MG63 (cell line): ENCODE measurements at regions not wholly inside any gene's neighbourhood (a gene's known extent, or its start where the extent isn't known, plus 50 kb on each side); places are given as distances from the start of the nearest gene placed in this dataset.
A peak's percentile ranks its signal among the peaks of the same experiment; 100 is the strongest.

ENCODE experiments used
- DNase-seq: peaks from one replicate; pipeline ENCODE4 v3.0.0-alpha.2; 2020
- H3K27me3 ChIP-seq: fragments of 250-450 bp; sonication (Bioruptor Pico); 2 replicates; pipeline ENCODE4 v1.5.1; 2020; ENCODE audit warnings: mild to moderate bottlenecking, moderate library complexity
- H3K36me3 ChIP-seq: fragments of 250-450 bp; sonication (Bioruptor Pico); 2 replicates; pipeline ENCODE4 v1.5.1; 2020; ENCODE audit warnings: mild to moderate bottlenecking, moderate library complexity
- H3K4me3 ChIP-seq: fragments of 250-450 bp; sonication (Bioruptor Pico); 2 replicates; pipeline ENCODE4 v1.5.1; 2020; ENCODE audit warnings: mild to moderate bottlenecking, moderate library complexity
- H3K9me3 ChIP-seq: fragments of 250-450 bp; sonication (Bioruptor Pico); 2 replicates; pipeline ENCODE4 v1.5.1; 2020; ENCODE audit warnings: mild to moderate bottlenecking, moderate library complexity

DNA sequence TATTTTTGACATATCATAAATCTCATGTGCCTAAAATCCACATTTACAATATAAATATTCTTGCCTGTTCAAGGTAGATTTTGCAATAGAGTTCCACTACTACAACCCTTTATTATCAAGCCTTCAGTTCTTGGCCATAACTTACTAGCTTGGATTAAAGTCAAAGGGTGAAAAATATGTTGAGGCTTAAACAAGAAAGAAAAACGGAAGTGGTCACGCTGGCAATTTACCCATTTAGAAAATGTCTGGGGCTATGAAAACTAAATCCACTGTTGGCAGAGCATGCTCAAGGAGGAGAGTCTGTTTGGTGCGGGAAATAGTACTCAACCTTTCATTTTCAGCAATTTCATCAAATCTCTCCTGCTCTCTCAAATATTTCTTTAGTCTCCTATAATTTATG is 209.8 kb upstream of the RHOBTB1 start:
- Histone ChIP-seq H3K36me3 (no peaks in the 10 kb centered on the region), H3K4me3 (no peak overlapping the region), H3K9me3 (no peaks in the 10 kb centered on the region), H3K27me3 (no peaks in the 10 kb centered on the region)
- DNase-seq = peak; percentile 17

DNA sequence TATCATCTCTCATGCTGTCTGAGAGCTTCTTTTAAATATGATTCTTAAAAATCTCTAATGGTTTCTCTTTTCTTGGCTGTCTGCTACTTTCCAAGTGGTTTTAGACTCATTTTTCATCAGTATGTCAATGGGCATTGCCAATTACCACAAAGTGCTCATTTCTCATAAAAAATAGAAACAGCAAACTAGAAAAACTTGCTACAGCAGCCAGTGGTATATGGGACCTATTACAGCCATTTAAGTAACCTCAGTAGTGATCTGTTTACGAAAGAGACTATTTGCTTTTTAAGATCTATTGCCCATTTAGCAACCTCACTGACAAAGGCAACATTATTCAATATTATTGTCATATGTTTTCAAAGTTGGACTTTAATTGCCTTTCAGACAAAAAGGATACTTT is 207.1 kb upstream of the RHOBTB1 start:
- no peak overlapping the region for H3K4me3 ChIP-seq
- no peaks in the 10 kb centered on the region for H3K36me3 ChIP-seq
- no peaks in the 10 kb centered on the region for H3K9me3 ChIP-seq
- no peak for DNase-seq
- no peaks in the 10 kb centered on the region for H3K27me3 ChIP-seq

DNA sequence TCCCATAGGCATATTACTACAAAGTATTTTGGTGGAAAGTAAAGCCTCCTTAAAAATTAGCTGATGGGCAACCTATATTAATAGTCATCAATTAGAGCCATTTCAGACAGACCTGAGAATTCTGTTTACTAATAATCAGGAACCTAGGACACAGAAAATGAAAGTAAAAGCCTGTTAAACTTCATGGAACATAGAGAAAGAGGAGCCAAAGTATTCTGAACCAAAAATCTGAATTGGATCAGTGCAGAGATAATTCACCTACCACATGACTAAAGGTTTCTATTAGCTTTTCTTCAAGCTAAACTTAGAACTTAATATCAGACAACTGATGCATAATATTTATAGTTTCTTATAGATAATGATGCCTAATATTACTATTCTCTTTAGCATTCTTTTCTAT is 204.5 kb upstream of the RHOBTB1 start:
- no peak for DNase-seq
- H3K27me3 ChIP-seq = no peaks in the 10 kb centered on the region
- no peak overlapping the region for H3K4me3 ChIP-seq
- H3K36me3 ChIP-seq = no peaks in the 10 kb centered on the region
- no peaks in the 10 kb centered on the region for H3K9me3 ChIP-seq

DNA sequence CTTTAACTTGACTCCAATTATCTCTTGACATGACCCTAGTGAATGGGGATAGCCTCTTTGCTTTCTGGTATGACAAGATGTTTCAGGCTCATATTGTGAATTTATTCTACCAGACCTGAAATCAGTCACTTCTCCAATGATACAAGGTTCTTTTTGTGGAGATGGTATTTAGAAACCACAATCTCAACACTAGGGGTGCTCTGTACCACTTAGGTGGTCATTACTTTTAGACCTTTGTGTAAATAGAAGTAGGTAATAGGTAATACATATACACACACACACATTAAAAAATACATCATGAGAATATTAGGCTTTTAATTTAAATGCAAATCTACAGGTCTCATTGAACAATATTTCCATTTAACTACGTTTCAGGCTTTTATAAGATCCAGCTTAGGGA is 199.0 kb upstream of the RHOBTB1 start:
- H3K9me3 ChIP-seq = 0 out of 2 replicates have a peak, but pooled peaks cover 2% of the 10 kb centered on the region
- H3K4me3 ChIP-seq = no peak overlapping the region
- H3K36me3 ChIP-seq = no peaks in the 10 kb centered on the region
- H3K27me3 ChIP-seq = no peaks in the 10 kb centered on the region
- no peak for DNase-seq

DNA sequence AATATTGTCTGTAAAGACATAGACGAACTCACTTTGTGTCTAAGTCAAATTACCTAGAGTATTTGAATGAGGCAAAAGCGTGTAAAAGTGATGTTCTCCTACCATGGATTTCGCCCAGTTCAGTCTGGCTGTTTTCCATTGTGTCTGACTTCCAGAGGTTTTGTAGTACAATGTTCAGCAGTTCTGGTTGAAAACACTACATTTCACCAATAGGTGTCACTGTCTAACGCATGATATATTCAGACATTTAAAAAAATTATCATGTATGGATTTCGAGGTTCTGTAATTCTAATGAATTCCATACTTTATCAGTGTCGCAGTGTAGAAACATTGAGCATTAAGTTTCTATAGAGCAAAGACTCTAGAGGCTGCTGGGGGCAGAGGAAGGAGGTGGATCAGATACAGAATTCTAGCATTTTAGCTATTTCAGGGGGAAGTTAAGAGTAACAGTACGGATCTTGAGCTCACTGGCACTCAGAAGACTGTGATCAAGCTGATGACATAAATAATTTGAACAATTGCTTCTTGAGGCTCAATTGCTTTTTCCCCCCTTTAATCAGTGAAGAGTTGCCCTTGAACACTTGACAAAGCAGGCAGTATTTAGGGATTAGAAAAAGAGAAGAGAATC is 196.9 kb upstream of the RHOBTB1 start:
- no peaks in the 10 kb centered on the region for H3K36me3 ChIP-seq
- H3K27me3 ChIP-seq = no peaks in the 10 kb centered on the region
- 0 out of 2 replicates have a peak, but pooled peaks cover 2% of the 10 kb centered on the region for H3K9me3 ChIP-seq
- H3K4me3 ChIP-seq = no peak overlapping the region
- peak; percentile 34 for DNase-seq

DNA sequence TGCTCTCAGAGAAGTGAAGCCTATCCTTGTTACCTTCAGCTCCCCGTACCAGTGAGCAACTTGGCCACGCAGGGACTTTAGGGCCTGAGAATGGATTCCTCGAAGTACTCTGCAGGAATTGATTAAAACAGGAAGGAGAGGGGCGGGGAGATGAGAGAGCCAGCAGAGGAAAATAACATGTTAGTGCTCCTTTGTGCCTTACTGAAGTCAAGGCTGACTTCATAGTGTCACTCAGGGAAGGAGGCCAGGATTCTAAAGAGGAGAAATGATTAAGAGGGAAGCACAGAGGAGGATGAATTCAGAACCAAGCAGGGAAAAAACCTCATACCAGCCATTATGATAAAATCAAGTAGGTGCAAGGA is 195.6 kb upstream of the RHOBTB1 start:
- Histone ChIP-seq H3K4me3 (no peak overlapping the region), H3K36me3 (no peaks in the 10 kb centered on the region), H3K27me3 (no peaks in the 10 kb centered on the region), H3K9me3 (0 out of 2 replicates have a peak, but pooled peaks cover 2% of the 10 kb centered on the region)
- DNase-seq = no peak

DNA sequence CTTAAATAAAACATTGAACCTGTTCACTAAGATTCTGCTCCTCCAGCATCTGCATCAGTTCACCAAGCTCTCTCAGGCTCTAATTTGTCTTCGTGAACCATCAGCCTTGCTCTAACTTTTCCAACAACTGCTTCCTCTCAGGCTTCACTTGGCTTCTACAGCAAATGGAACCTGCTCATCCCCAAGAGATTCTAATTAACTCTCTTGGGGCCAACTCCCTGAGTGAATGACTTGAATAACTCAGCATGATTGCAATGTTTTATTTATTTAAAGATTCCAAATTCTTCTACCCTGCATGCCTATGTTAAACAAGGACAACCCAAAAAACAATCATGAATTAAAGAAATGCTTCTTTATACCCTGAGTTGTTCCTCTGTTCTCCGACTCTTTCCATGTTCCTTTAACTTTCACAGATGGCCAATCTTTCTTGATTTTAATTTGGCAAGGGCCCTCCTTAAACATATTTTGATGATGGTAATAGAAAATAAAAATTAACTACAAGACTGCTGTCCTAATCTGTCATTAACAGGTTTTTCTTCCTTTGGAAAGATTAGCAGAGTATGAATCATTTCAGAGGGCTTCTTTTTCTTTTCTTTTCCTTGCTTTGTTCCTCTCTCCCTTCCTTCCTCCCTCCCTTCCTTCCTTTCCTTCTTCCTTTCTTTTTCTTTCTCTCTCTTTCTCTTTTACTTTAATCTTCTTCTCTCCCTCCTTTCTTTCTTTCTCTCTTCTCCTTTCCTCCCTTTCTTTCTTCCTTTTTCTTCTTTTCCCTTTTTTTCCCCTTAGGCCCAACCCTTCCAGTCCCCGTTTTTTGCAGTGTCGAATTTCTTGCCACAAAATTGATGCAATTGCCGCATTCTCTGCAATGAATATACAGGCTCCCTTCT is 195.0 kb upstream of the RHOBTB1 start:
- Histone ChIP-seq H3K4me3 (no peak overlapping the region), H3K36me3 (no peaks in the 10 kb centered on the region), H3K27me3 (no peaks in the 10 kb centered on the region), H3K9me3 (0 out of 2 replicates have a peak, but pooled peaks cover 2% of the 10 kb centered on the region)
- DNase-seq = no peak

DNA sequence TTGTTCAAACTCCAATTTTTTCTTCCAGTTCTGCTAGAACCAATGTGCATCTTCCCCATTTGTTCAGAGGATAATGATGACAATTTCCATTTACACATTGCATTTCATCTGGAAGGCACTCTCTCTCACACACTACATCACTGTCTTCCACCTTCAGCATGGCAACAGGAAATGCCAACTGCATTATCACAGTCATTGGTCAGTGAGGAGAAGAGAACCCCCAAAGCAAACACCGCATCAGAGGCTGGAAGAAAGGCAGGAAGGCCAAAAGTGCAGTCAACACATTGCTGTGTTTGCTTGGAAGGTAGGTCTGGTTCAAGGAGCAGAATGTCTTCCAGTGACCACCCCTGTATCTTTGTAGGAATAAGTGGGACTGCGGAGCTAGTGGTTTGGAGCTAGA is 192.2 kb upstream of the RHOBTB1 start:
- no peak overlapping the region for H3K4me3 ChIP-seq
- peak; percentile 10 for DNase-seq

DNA sequence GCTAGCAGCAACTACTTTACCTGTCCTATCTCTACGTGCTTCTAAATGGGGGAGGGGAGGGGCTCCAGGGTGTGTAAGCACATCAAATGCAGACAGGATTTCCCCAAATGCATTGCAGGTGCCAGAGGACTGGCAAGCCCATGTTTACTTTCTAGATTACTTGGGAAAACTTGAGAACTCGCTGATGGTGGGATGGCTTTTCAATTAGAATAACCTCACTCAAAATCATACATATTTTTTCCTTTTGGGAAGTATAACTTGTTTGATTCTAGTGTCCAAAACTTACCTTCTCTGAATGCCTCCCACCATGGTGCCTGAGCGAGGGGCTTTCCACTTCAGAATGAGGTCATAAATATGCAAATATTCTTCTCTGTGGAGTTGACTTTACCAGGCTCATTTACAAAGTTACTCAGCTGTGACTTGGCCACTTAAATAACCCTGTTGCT is 191.3 kb upstream of the RHOBTB1 start:
- Histone ChIP-seq H3K9me3 (0 out of 2 replicates have a peak, but pooled peaks cover 2% of the 10 kb centered on the region), H3K27me3 (no peaks in the 10 kb centered on the region), H3K4me3 (no peak overlapping the region), H3K36me3 (no peaks in the 10 kb centered on the region)
- no peak for DNase-seq

More for the DNA sequence above, 192.2 kb upstream of the RHOBTB1 start:
- 0 out of 2 replicates have a peak, but pooled peaks cover 2% of the 10 kb centered on the region for H3K9me3 ChIP-seq
- no peaks in the 10 kb centered on the region for H3K27me3 ChIP-seq
- H3K36me3 ChIP-seq = no peaks in the 10 kb centered on the region

DNA sequence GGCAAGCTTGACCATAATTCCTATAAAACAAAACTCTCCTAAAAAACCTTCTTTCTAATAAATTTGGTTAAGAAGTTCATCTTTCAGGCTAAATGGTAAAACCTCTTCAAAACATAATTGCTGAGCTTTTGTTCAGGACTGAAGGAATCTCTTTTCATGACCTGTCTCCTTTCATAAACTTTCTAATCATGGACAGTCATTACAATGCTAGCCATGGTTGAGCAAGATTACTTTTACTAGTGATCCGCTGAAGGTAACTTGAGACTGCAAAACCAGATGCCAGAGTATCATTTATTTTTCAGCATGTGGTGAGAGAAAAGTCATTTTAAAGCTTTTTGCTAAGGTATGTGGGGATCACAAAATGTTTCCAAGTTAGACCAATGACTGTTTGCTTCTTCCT is 186.4 kb upstream of the RHOBTB1 start:
- no peak overlapping the region for H3K4me3 ChIP-seq
- H3K9me3 ChIP-seq = 0 out of 2 replicates have a peak, but pooled peaks cover 2% of the 10 kb centered on the region
- H3K27me3 ChIP-seq = no peaks in the 10 kb centered on the region
- DNase-seq = no peak
- H3K36me3 ChIP-seq = no peaks in the 10 kb centered on the region

DNA sequence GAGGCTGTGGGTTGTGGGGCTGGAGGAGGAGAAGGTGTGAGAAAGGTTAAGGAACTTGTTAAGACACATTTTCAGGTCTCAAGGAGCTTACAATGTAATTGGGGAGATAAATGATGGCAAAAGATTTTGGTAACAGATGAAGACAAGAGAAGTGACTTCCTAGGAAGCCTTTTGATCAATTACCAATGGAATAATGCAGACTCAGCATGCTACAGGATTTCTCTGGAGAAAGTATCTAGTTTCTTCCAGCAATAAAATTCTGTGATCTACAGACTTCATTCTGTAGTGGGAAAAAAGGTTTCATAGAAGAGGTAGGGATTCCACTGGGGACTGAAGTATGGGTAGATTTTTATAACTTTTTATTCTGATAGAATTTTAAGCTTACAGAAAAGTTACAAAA is 184.2 kb upstream of the RHOBTB1 start:
- Histone ChIP-seq H3K4me3 (no peak overlapping the region), H3K9me3 (no peaks in the 10 kb centered on the region), H3K27me3 (no peaks in the 10 kb centered on the region), H3K36me3 (no peaks in the 10 kb centered on the region)
- no peak for DNase-seq

DNA sequence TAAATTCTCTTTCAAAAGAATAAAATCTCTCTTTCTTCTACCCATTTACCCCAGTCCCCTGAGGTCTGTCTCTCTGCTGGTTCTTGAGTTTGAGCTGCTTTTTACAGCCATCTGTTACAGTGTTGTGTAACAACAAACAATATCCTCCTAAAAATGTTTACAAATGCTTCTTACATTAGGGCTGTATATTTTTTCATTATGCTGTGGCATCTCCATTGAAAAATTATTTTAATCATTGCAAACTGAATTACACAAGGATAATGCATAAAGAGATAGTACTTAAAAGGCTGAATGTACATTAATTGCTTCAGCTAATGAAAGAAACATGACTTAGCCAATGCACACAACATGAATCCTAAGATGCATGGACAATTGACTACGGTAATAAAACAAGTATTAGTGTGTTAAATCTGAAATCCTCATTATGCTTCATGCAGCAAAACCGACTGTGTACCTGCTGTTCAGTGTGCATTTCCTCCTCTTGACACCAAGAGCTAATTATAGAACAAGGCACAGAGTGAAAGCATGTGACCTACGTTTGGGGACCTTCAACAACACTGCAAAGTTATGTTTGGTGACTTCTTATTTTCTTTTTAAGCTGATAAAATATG is 181.7 kb upstream of the RHOBTB1 start:
- Histone ChIP-seq H3K36me3 (no peaks in the 10 kb centered on the region), H3K4me3 (no peak overlapping the region), H3K9me3 (no peaks in the 10 kb centered on the region), H3K27me3 (no peaks in the 10 kb centered on the region)
- no peak for DNase-seq

DNA sequence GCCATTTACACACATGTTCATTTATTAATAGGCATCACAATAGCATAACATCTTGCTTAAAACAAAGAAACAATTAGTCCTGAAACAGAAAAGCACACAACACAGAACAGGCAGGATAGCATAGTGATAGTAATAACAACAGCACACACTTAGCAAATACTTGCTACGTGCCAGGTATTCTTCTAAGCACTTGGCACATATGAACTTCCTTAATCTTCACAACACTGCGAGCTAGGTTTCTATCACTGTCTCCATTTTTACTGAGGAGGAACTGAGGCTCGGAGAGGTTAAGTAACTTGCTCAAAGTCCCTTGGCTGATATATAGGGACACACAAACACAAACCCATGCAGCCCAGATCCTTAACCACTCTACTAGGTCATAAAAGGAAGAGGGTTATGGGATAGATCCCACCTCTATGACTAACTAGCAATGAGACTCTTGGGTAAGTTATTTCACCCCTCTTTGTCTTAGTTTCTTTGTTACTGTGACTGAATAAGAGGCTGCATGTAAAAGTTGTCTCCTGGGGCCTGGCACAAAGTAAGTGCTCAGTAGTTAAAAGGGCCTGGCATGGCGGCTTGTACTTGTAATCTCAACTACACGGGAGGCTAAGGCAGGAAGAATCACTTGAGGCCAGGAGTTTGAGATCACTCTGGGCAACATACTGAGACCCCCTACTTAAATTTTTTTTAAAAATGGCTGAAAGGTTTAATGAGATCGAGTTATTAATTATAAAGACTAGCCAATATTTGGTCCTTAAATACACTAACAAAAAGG is 181.0 kb upstream of the RHOBTB1 start:
- no peaks in the 10 kb centered on the region for H3K36me3 ChIP-seq
- no peaks in the 10 kb centered on the region for H3K9me3 ChIP-seq
- no peak overlapping the region for H3K4me3 ChIP-seq
- H3K27me3 ChIP-seq = no peaks in the 10 kb centered on the region
- DNase-seq = no peak

DNA sequence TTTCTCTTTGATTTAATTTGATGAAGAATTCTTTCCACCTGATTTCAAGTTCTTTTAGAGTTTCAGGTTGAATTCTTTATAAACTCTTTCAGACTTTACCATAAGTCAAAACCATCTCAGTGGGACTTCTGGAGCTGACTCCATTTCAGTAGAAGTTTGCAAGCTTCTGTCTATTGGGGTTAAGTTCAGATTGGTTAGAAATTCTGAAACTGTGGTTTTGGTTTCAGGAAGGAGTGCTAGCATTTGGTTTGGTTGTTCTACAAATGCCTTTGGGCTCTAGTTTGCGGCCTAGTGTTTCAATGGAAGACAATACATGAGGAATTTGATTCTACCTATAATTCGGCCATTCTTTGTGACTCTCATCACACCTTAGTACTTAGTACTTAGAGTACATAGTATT is 176.8 kb upstream of the RHOBTB1 start:
- Histone ChIP-seq H3K4me3 (no peak overlapping the region), H3K27me3 (no peaks in the 10 kb centered on the region), H3K36me3 (no peaks in the 10 kb centered on the region), H3K9me3 (no peaks in the 10 kb centered on the region)
- DNase-seq = no peak

DNA sequence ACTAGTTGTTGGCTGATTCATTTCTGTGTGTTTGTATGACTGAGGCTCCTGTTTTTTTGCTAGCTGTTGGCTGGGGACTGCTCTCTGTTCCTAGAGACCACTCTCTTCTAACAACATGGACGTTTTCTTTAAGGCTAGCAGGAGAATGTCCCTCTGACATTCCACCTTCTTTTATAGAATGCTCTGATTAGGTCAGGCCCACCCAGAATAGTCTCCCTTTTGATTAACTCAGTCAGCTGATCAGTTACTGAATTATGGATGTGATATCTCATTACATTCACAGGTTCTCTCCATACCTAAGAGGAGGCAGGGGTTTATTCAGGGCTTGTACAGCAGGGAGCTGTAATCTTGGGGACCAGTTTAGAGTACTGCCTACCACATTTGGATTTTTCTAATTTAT is 175.6 kb upstream of the RHOBTB1 start:
- Histone ChIP-seq H3K4me3 (no peak overlapping the region), H3K9me3 (no peaks in the 10 kb centered on the region), H3K27me3 (no peaks in the 10 kb centered on the region), H3K36me3 (no peaks in the 10 kb centered on the region)
- no peak for DNase-seq

DNA sequence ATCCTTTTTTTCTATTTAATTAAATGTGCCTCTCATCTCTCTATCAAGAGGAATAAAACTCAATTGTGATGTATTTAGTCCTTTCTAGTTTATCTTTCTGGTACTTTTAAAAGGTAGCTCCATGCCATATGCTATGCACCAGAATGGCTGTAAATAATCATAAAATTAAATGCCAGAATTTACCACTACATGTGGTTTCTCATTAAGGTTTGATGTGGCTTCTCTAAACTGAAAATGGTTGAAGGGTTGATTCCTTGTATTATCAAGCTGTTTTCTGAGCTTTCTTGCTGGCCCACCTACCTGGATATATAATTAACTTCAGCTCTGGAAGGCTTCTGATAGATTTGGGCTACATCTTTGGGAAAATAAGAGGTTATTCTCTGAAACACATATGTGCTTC is 171.9 kb upstream of the RHOBTB1 start:
- peaks cover 15% of the 10 kb centered on the region for H3K9me3 ChIP-seq
- no peak overlapping the region for H3K4me3 ChIP-seq
- no peak for DNase-seq
- H3K36me3 ChIP-seq = no peaks in the 10 kb centered on the region
- no peaks in the 10 kb centered on the region for H3K27me3 ChIP-seq

DNA sequence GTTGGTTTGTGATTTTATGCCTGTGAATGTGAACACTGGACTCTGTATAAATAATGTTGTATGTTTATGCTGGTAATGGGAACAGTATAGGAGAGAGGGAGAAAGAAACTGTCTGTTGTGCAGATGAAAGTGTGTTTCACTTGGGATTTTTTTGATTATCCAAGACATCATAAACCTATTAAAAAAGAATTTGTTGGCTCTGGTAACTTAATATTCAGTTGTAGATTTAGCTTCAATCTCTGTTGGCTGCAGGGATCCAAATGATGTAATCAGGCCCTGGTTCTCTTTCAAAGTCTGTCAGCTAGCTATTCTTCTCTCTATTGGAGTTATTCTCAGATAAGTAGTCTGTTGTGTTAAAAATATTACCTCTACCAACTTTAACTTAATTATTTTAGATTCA is 168.8 kb upstream of the RHOBTB1 start:
- Histone ChIP-seq H3K4me3 (no peak overlapping the region), H3K36me3 (no peaks in the 10 kb centered on the region), H3K27me3 (no peaks in the 10 kb centered on the region), H3K9me3 (peaks cover 21% of the 10 kb centered on the region)
- no peak for DNase-seq
